ENCODE measurements at regions not wholly inside any gene's neighbourhood (a gene's known extent, or its start where the extent isn't known, plus 50 kb on each side); places are given as distances from the start of the nearest gene placed in this dataset.

DNA sequence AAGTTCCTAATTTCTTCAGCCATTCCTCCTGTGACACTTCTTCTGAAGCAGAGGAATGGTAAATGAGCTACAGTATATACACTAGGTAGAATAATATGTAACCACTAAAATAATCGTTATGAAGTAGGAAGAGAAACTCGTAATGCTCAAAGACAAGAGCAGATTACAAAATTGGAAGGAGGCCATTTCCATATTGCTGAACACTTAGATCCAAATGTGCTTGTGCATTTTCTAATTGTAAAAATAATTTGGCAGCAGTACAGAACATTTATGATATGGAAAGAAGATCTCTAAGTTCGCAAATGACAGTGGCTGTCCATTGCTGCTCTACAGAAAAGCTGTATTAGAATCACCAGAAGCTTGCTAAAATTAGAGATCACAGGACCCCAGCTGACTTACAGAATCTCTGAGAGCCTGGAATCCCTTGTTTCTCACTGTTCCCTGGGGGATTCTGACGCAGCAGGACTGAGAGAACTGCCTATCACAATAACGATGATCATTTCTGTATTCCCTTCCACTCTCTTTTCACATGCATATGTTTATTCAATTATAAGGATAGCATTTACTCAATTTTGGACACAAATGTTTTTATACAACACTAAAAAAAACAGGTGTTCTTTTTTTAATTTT is 242.1 kb downstream of the OMA1 start:
- TF ChIP-seq, protein P1, sequence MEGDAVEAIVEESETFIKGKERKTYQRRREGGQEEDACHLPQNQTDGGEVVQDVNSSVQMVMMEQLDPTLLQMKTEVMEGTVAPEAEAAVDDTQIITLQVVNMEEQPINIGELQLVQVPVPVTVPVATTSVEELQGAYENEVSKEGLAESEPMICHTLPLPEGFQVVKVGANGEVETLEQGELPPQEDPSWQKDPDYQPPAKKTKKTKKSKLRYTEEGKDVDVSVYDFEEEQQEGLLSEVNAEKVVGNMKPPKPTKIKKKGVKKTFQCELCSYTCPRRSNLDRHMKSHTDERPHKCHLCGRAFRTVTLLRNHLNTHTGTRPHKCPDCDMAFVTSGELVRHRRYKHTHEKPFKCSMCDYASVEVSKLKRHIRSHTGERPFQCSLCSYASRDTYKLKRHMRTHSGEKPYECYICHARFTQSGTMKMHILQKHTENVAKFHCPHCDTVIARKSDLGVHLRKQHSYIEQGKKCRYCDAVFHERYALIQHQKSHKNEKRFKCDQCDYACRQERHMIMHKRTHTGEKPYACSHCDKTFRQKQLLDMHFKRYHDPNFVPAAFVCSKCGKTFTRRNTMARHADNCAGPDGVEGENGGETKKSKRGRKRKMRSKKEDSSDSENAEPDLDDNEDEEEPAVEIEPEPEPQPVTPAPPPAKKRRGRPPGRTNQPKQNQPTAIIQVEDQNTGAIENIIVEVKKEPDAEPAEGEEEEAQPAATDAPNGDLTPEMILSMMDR (IDR thresholded peaks at IDR 0.05) = no peak
- no peak for TF ChIP-seq POLR2A (IDR thresholded peaks at IDR 0.05)
